Smooth muscle cell (in vitro differentiated cells): ENCODE measurements at regions not wholly inside any gene's neighbourhood (a gene's known extent, or its start where the extent isn't known, plus 50 kb on each side); places are given as distances from the start of the nearest gene placed in this dataset.

Experiments
- DNase-seq: peaks from one replicate; lab custom pipeline; 2025; ENCODE audit not compliant: unreplicated experiment; lab: John Stamatoyannopoulos, UW
- H2AFZ ChIP-seq: fragments of 200-600 bp; sonication (generic); 2 replicates; pipeline ENCODE4 v1.6.0; 2016; ENCODE audit warnings: antibody characterized with exemption, low read depth, mild to moderate bottlenecking
- H3F3A ChIP-seq: fragments of 200-600 bp; sonication (generic); 2 replicates; pipeline ENCODE4 v1.6.0; 2017; ENCODE audit warnings: antibody characterized with exemption, low read depth
- H3K27ac ChIP-seq: fragments of 200-600 bp; sonication (generic); 2 replicates; pipeline ENCODE4 v1.5.1; 2016; ENCODE audit warnings: low read depth, mild to moderate bottlenecking
- H3K27me3 ChIP-seq: fragments of 200-600 bp; sonication (generic); 2 replicates; pipeline ENCODE4 v1.6.1; 2016; ENCODE audit warnings: low read depth, mild to moderate bottlenecking
- H3K36me3 ChIP-seq: fragments of 200-600 bp; sonication (generic); 2 replicates; pipeline ENCODE4 v1.5.1; 2016; ENCODE audit warnings: low read depth
- H3K4me1 ChIP-seq: fragments of 200-600 bp; sonication (generic); 2 replicates; pipeline ENCODE4 v1.5.1; 2016; ENCODE audit warnings: low read depth
- H3K4me2 ChIP-seq: fragments of 200-600 bp; sonication (generic); 2 replicates; pipeline ENCODE4 v1.6.0; 2016; ENCODE audit warnings: mild to moderate bottlenecking
- H3K4me3 ChIP-seq: fragments of 200-600 bp; sonication (generic); 2 replicates; pipeline ENCODE4 v1.5.1; 2016; ENCODE audit warnings: mild to moderate bottlenecking
- H3K79me2 ChIP-seq: fragments of 200-600 bp; sonication (generic); 2 replicates; pipeline ENCODE4 v1.6.0; 2016; ENCODE audit warnings: low read depth, mild to moderate bottlenecking
- H3K9ac ChIP-seq: fragments of 200-600 bp; sonication (generic); 2 replicates; pipeline ENCODE4 v1.6.0; 2016; ENCODE audit warnings: low read depth
- H3K9me3 ChIP-seq: fragments of 200-600 bp; sonication (generic); replicated peaks from 2 replicates; pipeline ENCODE4 v1.5.1; 2016; ENCODE audit warnings: low read depth
- H4K20me1 ChIP-seq: fragments of 200-600 bp; sonication (generic); 2 replicates; pipeline ENCODE4 v1.6.0; 2016; ENCODE audit warnings: low read depth
- WGBS: methylation state at CpG from one replicate; pipeline ENCODE4 v1.1.7; 2016; ENCODE audit warnings: low lambda C conversion rate; 5-methylcytosine and 5-hydroxymethylcytosine counted together
- TF ChIP-seq, protein P1 (sequence below): fragments of 200-600 bp; sonication (generic); IDR thresholded peaks from 2 replicates; pipeline ENCODE4 v1.5.1; 2017; ENCODE audit warnings: borderline replicate concordance, mild to moderate bottlenecking, antibody characterized with exemption; ENCODE audit not compliant: insufficient read depth, poor library complexity, severe bottlenecking

DNA sequence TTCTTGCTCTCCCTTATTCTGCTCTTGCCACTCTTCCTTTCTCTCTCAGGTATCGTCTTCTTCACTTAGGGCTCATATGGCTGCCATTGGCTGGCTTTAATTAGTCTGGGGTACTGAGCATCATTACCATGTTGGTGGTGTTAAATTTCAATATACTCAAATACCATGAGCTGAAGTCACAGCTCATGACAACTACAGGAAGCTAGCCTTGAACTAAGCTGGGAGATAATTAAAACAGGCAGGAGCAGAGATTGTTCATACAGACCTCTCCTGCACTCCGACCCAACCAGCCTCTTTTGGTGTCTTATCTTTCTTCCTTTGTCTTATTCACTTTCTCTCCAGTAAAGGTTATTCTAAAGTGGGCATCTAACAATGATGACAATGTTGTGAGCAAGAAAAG is 130.9 kb upstream of the BLID start:
- no peaks in the 10 kb centered on the region for H3K36me3 ChIP-seq
- H3K9ac ChIP-seq, result no peak overlapping the region
- DNase-seq, result no peak
- H3K9me3 ChIP-seq, result no peaks in the 10 kb centered on the region
- H3F3A ChIP-seq, result no peaks in the 10 kb centered on the region
- no peak overlapping the region for H2AFZ ChIP-seq
- TF ChIP-seq, protein P1, sequence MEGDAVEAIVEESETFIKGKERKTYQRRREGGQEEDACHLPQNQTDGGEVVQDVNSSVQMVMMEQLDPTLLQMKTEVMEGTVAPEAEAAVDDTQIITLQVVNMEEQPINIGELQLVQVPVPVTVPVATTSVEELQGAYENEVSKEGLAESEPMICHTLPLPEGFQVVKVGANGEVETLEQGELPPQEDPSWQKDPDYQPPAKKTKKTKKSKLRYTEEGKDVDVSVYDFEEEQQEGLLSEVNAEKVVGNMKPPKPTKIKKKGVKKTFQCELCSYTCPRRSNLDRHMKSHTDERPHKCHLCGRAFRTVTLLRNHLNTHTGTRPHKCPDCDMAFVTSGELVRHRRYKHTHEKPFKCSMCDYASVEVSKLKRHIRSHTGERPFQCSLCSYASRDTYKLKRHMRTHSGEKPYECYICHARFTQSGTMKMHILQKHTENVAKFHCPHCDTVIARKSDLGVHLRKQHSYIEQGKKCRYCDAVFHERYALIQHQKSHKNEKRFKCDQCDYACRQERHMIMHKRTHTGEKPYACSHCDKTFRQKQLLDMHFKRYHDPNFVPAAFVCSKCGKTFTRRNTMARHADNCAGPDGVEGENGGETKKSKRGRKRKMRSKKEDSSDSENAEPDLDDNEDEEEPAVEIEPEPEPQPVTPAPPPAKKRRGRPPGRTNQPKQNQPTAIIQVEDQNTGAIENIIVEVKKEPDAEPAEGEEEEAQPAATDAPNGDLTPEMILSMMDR, result no peak
- H3K27ac ChIP-seq, result no peak overlapping the region
- H3K4me3 ChIP-seq, result no peak overlapping the region
- H3K27me3 ChIP-seq, result no peaks in the 10 kb centered on the region
- H3K4me1 ChIP-seq, result no peaks in the 10 kb centered on the region
- no peaks in the 10 kb centered on the region for H3K79me2 ChIP-seq
- no peak overlapping the region for H3K4me2 ChIP-seq
- H4K20me1 ChIP-seq, result no peaks in the 10 kb centered on the region
- 55% methylated on average over 2 of the region's 2 CpGs for WGBS

DNA sequence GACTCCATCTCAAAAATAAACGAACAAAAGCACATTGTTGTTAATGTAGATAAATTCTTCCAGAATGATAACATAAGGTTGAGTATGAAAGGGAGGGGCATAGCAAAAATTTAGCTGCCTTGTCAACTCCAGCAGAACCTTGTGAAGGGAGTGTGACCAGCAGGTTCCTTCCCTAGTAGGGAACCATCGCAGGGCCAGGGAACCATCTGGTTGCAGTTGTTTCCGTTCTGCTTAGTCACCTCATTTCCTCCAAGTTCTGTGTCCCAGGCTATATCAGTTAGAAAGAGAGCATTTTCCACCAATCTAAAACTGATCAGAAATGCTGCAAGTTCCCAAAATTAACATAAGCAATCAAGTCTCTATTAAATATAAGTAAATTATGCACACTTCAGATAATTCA is 126.7 kb upstream of the BLID start:
- 80% methylated on average over 3 of the region's 3 CpGs for WGBS
- Histone ChIP-seq H3K4me1 (no peaks in the 10 kb centered on the region), H2AFZ (no peak overlapping the region), H3F3A (no peaks in the 10 kb centered on the region), H3K36me3 (no peaks in the 10 kb centered on the region), H4K20me1 (no peaks in the 10 kb centered on the region), H3K4me2 (no peak overlapping the region), H3K4me3 (no peak overlapping the region), H3K27me3 (no peaks in the 10 kb centered on the region), H3K9ac (no peak overlapping the region), H3K27ac (no peak overlapping the region), H3K79me2 (no peaks in the 10 kb centered on the region), H3K9me3 (no peaks in the 10 kb centered on the region)
- no peak for DNase-seq
- TF ChIP-seq, protein P1, result no peak

DNA sequence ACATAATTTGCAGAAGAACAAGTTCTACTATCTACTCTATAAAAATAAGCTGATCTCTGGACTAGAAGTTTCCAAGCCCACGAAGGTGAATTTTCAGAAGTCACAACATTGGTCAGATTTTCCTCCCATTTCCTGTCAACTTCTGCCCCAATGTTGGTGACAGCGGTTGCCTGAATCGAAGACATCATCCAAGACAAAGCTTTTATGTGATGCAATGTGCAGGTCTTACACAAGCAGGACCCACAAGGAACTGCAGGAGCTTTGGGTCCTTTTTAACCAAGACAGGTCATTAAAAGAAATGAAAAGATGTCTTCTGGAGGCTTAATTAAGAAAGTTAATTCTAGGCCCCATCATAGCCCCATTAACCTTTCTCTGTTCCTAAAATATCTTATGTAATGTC is 125.6 kb upstream of the BLID start:
- no peak overlapping the region for H3K27ac ChIP-seq
- H3K4me1 ChIP-seq, result no peaks in the 10 kb centered on the region
- H3K9me3 ChIP-seq, result no peaks in the 10 kb centered on the region
- no peak overlapping the region for H3K9ac ChIP-seq
- no peak overlapping the region for H2AFZ ChIP-seq
- DNase-seq, result no peak
- no peak overlapping the region for H3K4me2 ChIP-seq
- no peaks in the 10 kb centered on the region for H3K27me3 ChIP-seq
- H3K4me3 ChIP-seq, result no peak overlapping the region
- WGBS, result 96% methylated on average over 3 of the region's 3 CpGs
- TF ChIP-seq, protein P1, result no peak
- H4K20me1 ChIP-seq, result no peaks in the 10 kb centered on the region
- no peaks in the 10 kb centered on the region for H3K36me3 ChIP-seq
- H3K79me2 ChIP-seq, result no peaks in the 10 kb centered on the region
- H3F3A ChIP-seq, result no peaks in the 10 kb centered on the region

DNA sequence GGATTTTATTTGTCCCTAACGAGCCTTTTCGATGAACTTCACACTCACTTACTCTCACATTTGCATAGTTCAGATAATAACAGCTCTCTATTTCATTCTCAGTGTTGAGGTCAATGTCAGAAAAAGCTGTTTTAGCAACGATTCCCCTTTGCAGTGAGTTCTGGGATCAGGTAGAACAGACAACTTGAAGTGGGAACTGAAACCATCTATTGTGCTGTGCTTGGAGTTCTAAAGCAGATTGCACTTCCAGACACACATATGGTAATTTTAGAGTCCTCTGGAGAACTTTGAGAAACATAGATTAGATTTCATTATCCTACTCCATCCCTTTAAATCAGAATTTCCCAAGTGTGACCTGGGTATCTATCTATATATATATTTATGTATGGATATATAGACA is 124.6 kb upstream of the BLID start:
- Histone ChIP-seq H3K9me3 (no peaks in the 10 kb centered on the region), H2AFZ (no peak overlapping the region), H3K4me2 (no peak overlapping the region), H3K27me3 (no peaks in the 10 kb centered on the region), H3K4me1 (no peaks in the 10 kb centered on the region), H4K20me1 (no peaks in the 10 kb centered on the region), H3K9ac (no peak overlapping the region), H3F3A (no peaks in the 10 kb centered on the region), H3K79me2 (no peaks in the 10 kb centered on the region), H3K27ac (no peak overlapping the region), H3K4me3 (no peak overlapping the region), H3K36me3 (no peaks in the 10 kb centered on the region)
- WGBS, result 93% methylated on average over 3 of the region's 3 CpGs
- TF ChIP-seq, protein P1, result no peak
- DNase-seq, result no peak
